HG02885 (cell line): ENCODE measurements at regions not wholly inside any gene's neighbourhood (a gene's known extent, or its start where the extent isn't known, plus 50 kb on each side); places are given as distances from the start of the nearest gene placed in this dataset.

Source experiments
- ATAC-seq: cut with Tn5 transposase; IDR thresholded peaks from one replicate; pipeline ENCODE4 v1.9.1; 2021; ENCODE audit warnings: mild to moderate bottlenecking; ENCODE audit not compliant: unreplicated experiment, poor library complexity

GRCh38 chr16:79543219-79543618 lies 57.3 kb downstream of the MAF start:
- no peak for ATAC-seq

- no peak for ATAC-seq
Observed at GRCh38 chr16:79542237-79542774, 58.2 kb downstream of the MAF start.

DNA sequence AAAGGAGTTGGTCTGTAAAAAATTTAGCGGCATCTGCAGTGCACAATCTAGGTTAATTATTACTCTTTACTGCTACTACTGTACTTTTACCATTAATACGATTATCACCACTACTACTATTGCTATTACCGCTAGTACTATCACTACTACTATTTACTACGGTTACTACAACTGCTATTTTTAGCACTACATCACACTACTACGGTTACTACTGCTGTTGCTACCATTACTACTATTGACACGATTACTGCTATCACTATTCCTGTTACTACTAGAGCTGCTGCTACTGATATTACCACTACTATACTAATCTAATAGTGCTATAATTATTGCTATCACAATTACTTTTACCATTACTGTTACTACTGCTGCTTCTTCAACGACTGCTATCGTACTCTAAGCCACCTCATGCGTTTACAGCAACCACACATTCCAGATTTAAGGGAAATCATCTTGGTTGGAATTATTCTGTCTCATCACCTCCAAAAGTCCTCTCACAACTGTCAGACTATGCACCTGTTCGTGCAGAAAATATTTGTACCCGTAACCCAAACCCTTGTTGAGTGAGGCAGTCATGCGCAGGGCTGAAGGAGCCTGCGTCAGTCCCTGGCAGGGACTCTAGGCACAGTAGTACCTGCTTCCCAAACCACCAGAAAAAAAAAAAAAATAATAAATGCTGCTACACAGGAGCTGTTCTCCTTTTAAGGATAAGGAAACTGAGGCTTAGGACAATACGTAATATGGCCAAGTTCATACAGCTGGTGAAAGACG lies 59.5 kb downstream of the MAF start:
- ATAC-seq, result no peak

DNA sequence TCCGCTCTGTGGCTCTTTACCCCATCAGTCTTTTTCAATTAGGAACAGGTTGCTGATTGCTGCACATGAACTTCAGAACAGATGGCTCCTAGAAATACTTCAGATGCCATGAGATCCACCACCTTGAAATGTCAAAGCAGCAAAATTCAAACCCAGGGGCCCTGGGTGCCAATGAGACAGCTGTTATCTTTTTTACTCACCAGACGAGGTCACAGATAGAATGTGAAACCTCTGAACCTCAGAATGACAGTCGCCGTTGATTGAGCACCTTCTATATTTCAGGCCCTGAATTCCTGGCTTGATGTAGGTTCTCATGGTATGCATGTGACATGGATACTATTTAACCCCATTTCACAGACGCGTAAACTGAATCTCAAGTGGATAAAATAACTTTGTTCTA lies 63.0 kb downstream of the MAF start:
- no peak for ATAC-seq

GRCh38 chr16:79536958-79537357 lies 63.6 kb downstream of the MAF start:
- no peak for ATAC-seq

DNA sequence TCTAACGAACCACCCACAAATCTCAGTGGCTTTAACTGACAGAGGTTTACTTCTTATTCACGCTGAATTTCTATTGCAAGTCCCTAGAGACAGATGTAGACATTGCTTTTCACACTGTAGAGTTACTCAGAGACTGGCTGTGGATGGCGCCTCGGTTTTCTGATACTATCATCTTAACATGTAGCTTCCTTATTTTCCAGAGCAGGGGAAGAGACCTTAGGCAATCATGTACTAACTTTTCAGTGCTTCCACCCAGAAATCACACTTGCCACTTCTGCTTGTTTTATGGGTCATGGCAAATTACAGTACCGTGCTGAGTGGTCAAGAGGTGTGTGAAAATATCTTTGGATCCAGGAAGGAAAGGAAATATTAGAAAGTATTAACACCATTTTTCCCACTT lies 65.4 kb downstream of the MAF start:
- no peak for ATAC-seq

DNA sequence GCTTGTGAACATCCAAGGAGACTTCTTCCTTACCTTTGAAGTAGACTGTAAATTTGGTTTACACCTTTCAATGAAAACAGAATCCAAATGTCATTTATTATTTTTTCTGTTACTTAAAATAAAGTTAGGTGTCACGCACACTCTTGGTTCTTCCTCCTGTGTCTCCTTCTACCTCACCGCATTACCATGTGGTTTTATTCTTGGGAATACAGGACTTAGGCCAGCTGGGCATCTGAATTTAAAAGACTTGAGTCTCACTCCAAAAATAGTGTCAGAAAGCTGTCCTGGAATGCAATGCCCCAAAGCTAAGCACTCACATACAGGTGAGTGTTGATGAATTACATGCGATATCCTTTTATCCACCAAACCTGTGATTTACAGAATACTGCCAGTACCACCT lies 66.4 kb downstream of the MAF start:
- no peak for ATAC-seq

- no peak for ATAC-seq
Observed at GRCh38 chr16:79533292-79533691, 67.2 kb downstream of the MAF start.

DNA sequence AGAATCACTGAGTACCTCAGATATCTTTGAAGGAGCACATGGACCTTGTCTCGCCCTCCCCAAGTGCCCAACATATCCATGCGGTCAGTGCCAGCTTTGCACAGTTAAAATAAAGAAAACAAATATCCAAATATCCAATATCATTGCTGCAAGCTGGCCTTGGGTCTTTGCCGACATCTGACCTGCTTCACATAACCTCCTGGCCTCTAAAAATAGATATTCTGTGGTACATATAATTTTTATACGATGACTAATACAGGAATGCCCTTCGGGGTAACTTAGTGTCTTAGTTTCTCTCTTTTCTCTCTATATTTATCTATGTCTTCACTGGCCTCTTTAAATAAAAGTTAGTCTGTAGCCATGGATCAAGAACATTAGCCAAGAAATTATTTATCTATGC lies 67.8 kb downstream of the MAF start:
- no peak for ATAC-seq

DNA sequence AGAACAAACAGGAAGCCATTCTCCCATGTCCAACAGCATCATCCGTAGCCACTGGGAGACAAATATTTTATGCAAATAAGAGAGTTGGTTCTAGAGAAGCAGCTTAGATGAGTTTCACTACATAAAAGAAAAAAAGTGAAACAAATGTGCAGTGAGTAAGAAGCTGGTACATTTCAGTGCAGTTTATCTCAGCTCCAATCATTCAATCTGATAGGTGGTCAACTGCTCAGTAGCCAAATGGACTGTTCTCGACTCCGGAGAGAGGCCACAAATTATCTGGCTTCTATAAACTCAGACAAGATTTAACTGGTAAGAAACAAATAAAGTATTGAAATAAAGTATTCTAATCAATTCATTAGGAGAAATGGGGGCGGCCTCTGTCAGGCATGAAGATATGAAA lies 68.3 kb downstream of the MAF start:
- no peak for ATAC-seq

GRCh38 chr16:79528338-79528737 lies 72.2 kb downstream of the MAF start:
- ATAC-seq, result no peak

- ATAC-seq, result no peak
Observed at GRCh38 chr16:79523971-79524370, 76.6 kb downstream of the MAF start.

DNA sequence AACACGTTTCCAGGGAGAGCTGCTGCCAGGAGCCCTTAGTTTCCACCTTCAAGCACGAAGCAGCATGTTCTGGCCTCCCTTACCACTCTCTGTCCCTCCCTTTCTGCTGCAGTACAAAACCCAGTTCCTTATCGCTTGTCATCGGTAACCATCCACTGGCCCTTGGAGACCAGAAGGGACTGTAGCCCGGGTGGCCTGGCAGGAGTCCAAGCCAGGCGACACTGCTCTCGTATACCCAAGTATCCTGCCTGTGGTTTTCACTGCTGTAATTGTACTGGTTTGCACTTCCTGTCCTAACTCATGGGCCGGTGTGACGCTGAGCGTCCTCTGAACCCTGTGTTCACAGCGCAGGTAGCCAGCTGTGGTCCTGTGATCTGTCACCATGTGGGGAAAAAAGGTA lies 81.1 kb downstream of the MAF start:
- no peak for ATAC-seq

- no peak for ATAC-seq
Observed at GRCh38 chr16:79517156-79517555, 83.4 kb downstream of the MAF start.

- ATAC-seq, result no peak
Observed at GRCh38 chr16:79510879-79511278, 89.7 kb downstream of the MAF start.

DNA sequence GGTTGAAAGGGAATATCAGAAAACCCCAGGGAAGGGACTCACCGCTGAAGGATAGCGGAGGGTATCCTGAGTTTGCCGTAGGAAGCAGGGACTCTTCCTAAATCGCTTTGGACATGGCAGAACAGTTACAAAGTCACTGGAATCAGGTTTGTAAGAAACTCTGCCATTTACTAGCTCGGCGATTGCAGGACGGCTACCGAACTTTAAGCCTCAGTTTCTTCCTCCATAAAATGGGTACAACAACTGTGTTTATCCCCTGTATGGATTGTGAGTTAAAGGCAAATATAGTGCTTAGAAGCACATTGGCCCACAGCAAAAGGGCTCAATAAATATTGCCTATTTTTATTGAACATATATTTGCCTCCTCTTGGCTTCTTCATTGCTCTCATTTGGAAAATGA lies 90.6 kb downstream of the MAF start:
- no peak for ATAC-seq

DNA sequence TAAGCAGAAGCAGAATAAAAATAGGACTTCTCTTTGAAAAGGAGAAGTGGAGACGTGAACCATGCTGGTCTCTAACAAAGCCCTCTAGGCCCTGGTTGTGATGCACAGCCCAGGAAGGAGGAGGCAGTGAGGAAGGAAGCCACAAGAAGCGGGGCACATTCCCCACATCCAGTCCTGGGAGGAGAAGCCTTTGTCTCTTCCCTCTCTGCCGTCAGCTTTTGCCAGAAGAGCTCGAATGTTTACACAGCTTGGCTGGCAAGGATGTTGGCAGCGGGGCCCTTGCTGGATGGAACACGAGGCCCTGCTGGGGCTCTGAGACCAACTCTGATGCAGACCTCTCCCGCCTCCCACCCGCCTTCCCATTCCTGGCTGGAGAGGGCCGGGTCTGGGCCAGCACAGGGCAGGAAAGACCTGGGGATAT lies 91.3 kb downstream of the MAF start:
- no peak for ATAC-seq

GRCh38 chr16:79508294-79508693 lies 92.2 kb downstream of the MAF start:
- ATAC-seq, result no peak

DNA sequence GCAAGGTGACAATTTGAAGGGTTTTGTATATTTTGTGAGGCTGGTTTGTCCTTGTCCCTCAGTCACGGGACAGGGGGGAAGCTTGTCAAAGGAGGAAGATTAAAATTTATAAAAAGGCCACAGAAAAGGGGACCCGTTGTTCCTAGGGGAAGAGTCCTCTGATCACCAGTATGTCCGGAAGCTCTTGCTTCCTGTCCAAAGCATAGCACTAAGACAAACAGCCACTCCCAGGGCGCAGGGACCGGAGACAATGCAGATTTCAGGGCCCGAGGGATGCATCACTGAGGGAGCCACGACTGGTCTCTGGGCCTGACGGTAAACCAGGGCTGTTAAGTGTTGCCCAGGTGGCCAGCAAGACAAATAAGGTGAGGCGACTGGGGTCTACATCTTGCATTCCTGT lies 95.2 kb downstream of the MAF start:
- ATAC-seq, result no peak

DNA sequence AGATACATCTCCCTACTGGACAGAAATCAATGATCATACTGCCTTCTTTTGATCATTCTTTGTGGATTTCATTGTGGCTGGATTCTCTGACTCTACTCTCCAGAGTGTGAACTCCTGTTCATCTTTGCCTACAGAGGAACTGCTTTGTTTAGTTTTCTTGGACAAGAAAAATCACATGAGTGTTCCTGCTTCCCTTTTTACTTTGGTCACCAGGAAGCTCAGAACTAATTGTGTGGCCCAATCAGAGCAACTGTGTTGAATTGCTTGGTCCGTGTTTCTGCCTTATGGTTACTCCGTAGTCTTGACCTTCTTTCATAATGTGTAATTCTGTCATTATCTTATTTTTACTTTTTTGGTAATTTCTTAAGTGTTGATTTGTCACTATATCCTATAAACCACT lies 97.0 kb downstream of the MAF start:
- no peak for ATAC-seq

GRCh38 chr16:79501446-79501845 lies 99.1 kb downstream of the MAF start:
- no peak for ATAC-seq

GRCh38 chr16:79500866-79501265 lies 99.7 kb downstream of the MAF start:
- ATAC-seq, result no peak
